HS-27A (cell line): ENCODE measurements at regions not wholly inside any gene's neighbourhood (a gene's known extent, or its start where the extent isn't known, plus 50 kb on each side); places are given as distances from the start of the nearest gene placed in this dataset.

ENCODE experiments used
- DNase-seq: peaks from one replicate; pipeline ENCODE4 v3.0.0-alpha.2; 2012; ENCODE audit warnings: low read depth, missing footprints

DNA sequence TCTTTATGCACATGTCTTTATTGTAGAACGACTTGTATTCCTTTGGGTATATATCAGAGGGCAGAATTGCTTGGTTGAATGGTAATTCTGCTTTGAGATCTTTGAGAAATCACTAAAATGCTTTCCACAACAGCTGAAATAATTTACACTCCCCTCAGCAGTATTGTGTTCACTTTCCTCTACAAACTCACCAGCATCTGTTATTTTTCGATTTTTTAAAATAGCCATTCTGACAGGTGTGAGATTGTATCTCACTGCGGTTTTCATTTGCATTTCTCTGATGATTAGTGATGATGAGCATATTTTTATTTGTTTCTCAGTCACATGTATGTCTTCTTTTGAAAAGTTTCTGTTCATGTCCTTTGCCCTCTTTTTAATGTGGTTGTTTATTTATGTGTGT is 459.8 kb downstream of the PABPC4L start:
- DNase-seq, result no peak

GRCh38 chr4:133720001-133720400 is 481.6 kb downstream of the PABPC4L start:
- no peak for DNase-seq

GRCh38 chr4:133719098-133719497 is 482.5 kb downstream of the PABPC4L start:
- DNase-seq, result no peak

DNA sequence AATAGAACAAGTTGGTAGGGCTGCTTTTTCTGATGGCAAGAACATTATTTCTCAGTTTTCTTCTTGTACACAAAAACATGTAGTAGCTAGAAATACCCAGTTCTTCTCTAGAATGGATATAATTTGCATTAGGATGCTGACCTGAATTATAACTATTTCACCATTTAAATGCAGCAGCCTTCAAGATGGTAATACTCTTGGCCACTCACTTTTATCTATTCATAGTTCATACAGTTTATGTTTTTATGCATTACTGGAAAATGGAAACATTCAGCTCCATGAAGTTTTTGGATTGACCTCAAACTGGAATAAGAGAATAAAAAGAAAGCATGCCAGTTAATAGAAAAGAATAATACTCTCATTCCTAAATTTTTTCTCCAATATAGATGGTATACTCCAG is 487.4 kb downstream of the PABPC4L start:
- no peak for DNase-seq

- no peak for DNase-seq
These were observed 488.2 kb downstream of the PABPC4L start for GRCh38 chr4:133713340-133713739.

DNA sequence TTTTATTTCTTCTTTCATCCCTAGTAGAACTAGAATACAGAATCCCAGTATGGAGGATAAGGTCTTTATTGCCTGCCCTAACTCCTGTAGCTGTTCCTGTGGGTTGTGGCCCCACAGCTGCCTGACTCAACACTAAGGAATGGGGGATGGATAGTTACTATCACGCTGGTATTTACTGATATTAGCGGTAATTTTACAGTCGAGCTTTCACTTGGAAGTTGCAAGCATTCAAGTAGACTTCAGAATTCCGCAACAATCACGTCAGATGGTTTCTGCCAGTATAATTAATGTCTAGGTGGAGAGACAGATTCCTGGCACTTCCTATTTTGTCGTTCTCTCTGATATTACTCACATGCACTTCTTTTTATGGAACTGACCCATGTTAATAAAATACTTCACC is 489.8 kb downstream of the PABPC4L start:
- peak; percentile 68 for DNase-seq

GRCh38 chr4:133694416-133694815 is 507.2 kb downstream of the PABPC4L start:
- DNase-seq, result no peak

DNA sequence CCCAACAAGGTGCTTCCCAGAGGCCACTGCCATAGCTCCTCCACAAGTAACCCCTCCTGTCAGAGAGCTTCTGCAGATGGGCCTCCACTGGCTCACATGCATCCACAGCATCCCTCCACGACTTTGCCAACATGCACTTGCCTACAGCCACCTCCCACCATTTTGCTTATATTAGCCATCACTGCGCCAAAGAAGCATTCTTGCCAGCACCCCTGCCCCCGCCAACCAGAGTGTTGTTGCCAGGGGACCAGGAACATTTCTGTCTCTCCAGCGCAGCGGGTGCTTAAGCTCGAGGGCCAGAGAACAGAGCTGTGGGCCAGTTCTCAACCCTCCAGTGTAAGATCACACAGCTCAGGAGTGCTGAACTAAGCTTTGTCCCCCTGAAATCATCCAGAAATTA is 517.6 kb downstream of the PABPC4L start:
- DNase-seq, result no peak

GRCh38 chr4:133668061-133668851 is 519.2 kb downstream of the PCDH10 start:
- DNase-seq, result no peak

- no peak for DNase-seq
These were observed 498.1 kb downstream of the PCDH10 start for GRCh38 chr4:133647206-133647605.

DNA sequence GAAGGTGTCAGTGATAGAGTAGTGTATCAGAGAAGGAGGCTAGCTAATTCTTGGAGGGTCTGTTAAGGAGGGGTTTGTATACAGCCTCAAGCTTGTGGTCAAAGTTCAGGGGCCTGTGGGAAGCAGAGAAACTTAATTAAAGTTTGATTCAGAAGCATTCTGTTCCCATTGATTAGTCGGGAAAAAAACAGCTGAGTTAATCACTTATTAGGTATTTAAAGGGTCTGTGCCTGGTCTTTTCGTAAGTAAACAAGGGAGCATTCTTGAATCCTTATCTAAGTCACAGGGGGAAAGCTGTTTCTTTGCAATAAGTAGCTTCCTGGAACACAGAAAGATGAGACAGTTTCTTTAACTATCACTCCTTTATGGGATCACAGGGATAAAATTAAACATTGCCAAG is 492.1 kb downstream of the PCDH10 start:
- no peak for DNase-seq

- DNase-seq, result no peak
These were observed 489.7 kb downstream of the PCDH10 start for GRCh38 chr4:133638751-133639150.

- DNase-seq, result no peak
These were observed 488.1 kb downstream of the PCDH10 start for GRCh38 chr4:133637161-133637560.

- DNase-seq, result no peak
These were observed 475.6 kb downstream of the PCDH10 start for GRCh38 chr4:133624744-133625143.

GRCh38 chr4:133623847-133624246 is 474.8 kb downstream of the PCDH10 start:
- no peak for DNase-seq

- DNase-seq, result no peak
These were observed 472.5 kb downstream of the PCDH10 start for GRCh38 chr4:133621628-133622027.

DNA sequence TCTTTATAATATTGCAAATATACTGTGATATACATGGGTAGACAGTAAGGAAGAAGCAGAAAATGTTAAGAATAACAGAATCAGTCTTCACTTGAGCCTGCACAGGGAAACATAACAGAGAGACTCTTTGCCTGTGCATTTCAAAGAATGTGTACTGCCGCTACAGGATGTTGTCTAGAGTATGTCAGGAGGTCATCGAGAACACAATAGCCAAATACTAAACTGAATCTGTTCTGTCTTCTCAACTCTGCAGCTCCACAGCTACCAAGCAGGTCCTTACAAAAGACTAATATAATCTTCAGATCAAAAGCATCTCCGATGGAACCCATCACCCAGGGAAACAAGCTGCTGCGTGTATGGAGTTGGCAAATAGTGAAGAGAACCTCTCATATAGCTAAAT is 471.5 kb downstream of the PCDH10 start:
- no peak for DNase-seq

GRCh38 chr4:133618963-133619362 is 469.9 kb downstream of the PCDH10 start:
- DNase-seq, result no peak

GRCh38 chr4:133600008-133600407 is 450.9 kb downstream of the PCDH10 start:
- no peak for DNase-seq

- DNase-seq, result no peak
These were observed 449.7 kb downstream of the PCDH10 start for GRCh38 chr4:133598779-133599178.

DNA sequence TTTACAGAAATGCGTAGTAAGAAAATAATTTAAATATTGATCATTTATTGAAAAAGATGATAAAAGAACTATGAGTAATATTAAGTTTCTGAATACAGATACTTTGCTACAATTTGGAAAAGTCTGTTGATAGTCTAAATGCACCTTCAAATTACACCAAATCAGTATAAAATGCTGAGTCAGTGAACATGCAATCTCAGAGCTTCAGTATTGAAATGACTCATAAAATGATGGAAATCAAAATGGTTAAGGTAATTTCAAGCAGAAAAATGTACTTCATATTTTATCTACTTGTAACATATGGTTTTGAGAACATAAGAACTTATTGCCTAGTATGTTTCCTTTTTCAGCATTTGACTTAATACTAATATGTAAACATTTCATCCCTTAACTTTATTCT is 448.2 kb downstream of the PCDH10 start:
- DNase-seq, result no peak

DNA sequence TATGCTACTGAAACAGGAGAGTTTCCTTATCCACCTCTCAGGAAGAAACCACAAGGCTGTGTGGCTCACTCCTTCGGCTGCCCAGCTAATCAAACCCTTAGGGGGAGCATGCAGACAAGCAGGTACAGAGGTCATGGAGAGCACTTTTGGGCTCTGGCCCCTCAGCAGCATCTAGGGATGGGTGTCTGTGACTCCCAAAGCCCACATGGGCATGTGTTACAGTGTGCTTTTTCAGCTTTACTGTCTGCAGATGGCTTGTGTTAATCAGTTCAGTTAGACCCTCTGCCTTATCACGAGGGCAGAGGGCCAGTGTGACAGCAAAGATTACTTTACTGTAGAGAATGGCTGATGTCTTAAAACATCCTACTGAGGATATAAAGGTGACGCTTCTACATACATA is 447.4 kb downstream of the PCDH10 start:
- no peak for DNase-seq

GRCh38 chr4:133594390-133595207 is 445.5 kb downstream of the PCDH10 start:
- peak; percentile 30 for DNase-seq
